Ectodermal cell (in vitro differentiated cells): ENCODE measurements at regions not wholly inside any gene's neighbourhood (a gene's known extent, or its start where the extent isn't known, plus 50 kb on each side); places are given as distances from the start of the nearest gene placed in this dataset.

Source experiments
- H3K27ac ChIP-seq: 2 replicates; pipeline ENCODE4 v1.7.0; 2013; ENCODE audit warnings: mild to moderate bottlenecking, low read depth, low read length; ENCODE audit not compliant: insufficient read depth, poor library complexity, severe bottlenecking
- H3K27me3 ChIP-seq: 2 replicates; pipeline ENCODE4 v1.7.0; 2013; ENCODE audit warnings: mild to moderate bottlenecking, low read length; ENCODE audit not compliant: insufficient read depth, control insufficient read depth, poor library complexity, severe bottlenecking
- H3K36me3 ChIP-seq: one replicate; pipeline ENCODE4 v1.7.0; 2013; ENCODE audit warnings: low read length; ENCODE audit not compliant: control insufficient read depth, insufficient read depth
- H3K4me1 ChIP-seq: one replicate; pipeline ENCODE4 v1.7.0; 2013; ENCODE audit warnings: low read length; ENCODE audit not compliant: control insufficient read depth, insufficient read depth
- H3K4me3 ChIP-seq: 2 replicates; pipeline ENCODE4 v1.7.0; 2013; ENCODE audit warnings: low read depth, low read length, control low read depth; ENCODE audit not compliant: insufficient read depth
- H3K9me3 ChIP-seq: 2 replicates; pipeline ENCODE4 v1.7.0; 2013; ENCODE audit warnings: mild to moderate bottlenecking, low read length, moderate library complexity; ENCODE audit not compliant: control insufficient read depth
- WGBS, 2 experiments: methylation state at CpG; one replicate each; pipeline ENCODE4 v1.1.7; 2013; ENCODE audit warnings: missing lambda C conversion rate in 2 of 2; 5-methylcytosine and 5-hydroxymethylcytosine counted together

GRCh38 chr2:236671896-236672562 is 102.4 kb downstream of the ACKR3 start:
- Histone ChIP-seq H3K36me3 (no peaks in the 10 kb centered on the region), H3K4me1 (peaks cover 5% of the 10 kb centered on the region), H3K27ac (no peak overlapping the region), H3K9me3 (no peaks in the 10 kb centered on the region), H3K27me3 (no peaks in the 10 kb centered on the region), H3K4me3 (no peak overlapping the region)
- 62 to 69% methylated on average over 11 of the region's 11 CpGs for WGBS, 2 experiments

- H3K27me3 ChIP-seq: no peaks in the 10 kb centered on the region
- no peak overlapping the region for H3K27ac ChIP-seq
- H3K4me3 ChIP-seq: no peak overlapping the region
- H3K36me3 ChIP-seq: no peaks in the 10 kb centered on the region
- H3K4me1 ChIP-seq: peaks cover 5% of the 10 kb centered on the region
- WGBS, 2 experiments: 92 to 93% methylated on average over 5 of the region's 5 CpGs
- H3K9me3 ChIP-seq: no peaks in the 10 kb centered on the region
Observed at GRCh38 chr2:236672606-236673005, 103.0 kb downstream of the ACKR3 start.

GRCh38 chr2:236673126-236673822 is 103.6 kb downstream of the ACKR3 start:
- Histone ChIP-seq H3K4me1 (peaks cover 5% of the 10 kb centered on the region), H3K4me3 (no peak overlapping the region), H3K27ac (no peak overlapping the region), H3K36me3 (no peaks in the 10 kb centered on the region), H3K27me3 (no peaks in the 10 kb centered on the region), H3K9me3 (no peaks in the 10 kb centered on the region)
- 95% methylated on average over 14 of the region's 14 CpGs for WGBS, 2 experiments

GRCh38 chr2:236673823-236674185 is 104.2 kb downstream of the ACKR3 start:
- no peaks in the 10 kb centered on the region for H3K27me3 ChIP-seq
- 94 to 97% methylated on average over 4 of the region's 4 CpGs for WGBS, 2 experiments
- no peak overlapping the region for H3K27ac ChIP-seq
- H3K36me3 ChIP-seq: no peaks in the 10 kb centered on the region
- no peaks in the 10 kb centered on the region for H3K9me3 ChIP-seq
- no peak overlapping the region for H3K4me3 ChIP-seq
- peaks cover 5% of the 10 kb centered on the region for H3K4me1 ChIP-seq

GRCh38 chr2:236674238-236674637 is 104.6 kb downstream of the ACKR3 start:
- H3K4me3 ChIP-seq: no peak overlapping the region
- no peaks in the 10 kb centered on the region for H3K36me3 ChIP-seq
- no peaks in the 10 kb centered on the region for H3K9me3 ChIP-seq
- no peak overlapping the region for H3K27ac ChIP-seq
- H3K4me1 ChIP-seq: peaks cover 5% of the 10 kb centered on the region
- 90 to 91% methylated on average over 7 of the region's 7 CpGs for WGBS, 2 experiments
- no peaks in the 10 kb centered on the region for H3K27me3 ChIP-seq

- Histone ChIP-seq H3K36me3 (no peaks in the 10 kb centered on the region), H3K4me1 (peaks cover 5% of the 10 kb centered on the region), H3K9me3 (no peaks in the 10 kb centered on the region), H3K27me3 (no peaks in the 10 kb centered on the region), H3K27ac (no peak overlapping the region), H3K4me3 (no peak overlapping the region)
- 94% methylated on average over 7 of the region's 7 CpGs for WGBS, 2 experiments
Observed at GRCh38 chr2:236674646-236675045, 105.0 kb downstream of the ACKR3 start.

- peaks cover 5% of the 10 kb centered on the region for H3K4me1 ChIP-seq
- no peak overlapping the region for H3K4me3 ChIP-seq
- no peaks in the 10 kb centered on the region for H3K36me3 ChIP-seq
- H3K9me3 ChIP-seq: no peaks in the 10 kb centered on the region
- 94 to 95% methylated on average over 4 of the region's 4 CpGs for WGBS, 2 experiments
- no peak overlapping the region for H3K27ac ChIP-seq
- no peaks in the 10 kb centered on the region for H3K27me3 ChIP-seq
Observed at GRCh38 chr2:236675051-236675450, 105.4 kb downstream of the ACKR3 start.

- Histone ChIP-seq H3K9me3 (no peaks in the 10 kb centered on the region), H3K27me3 (no peaks in the 10 kb centered on the region), H3K36me3 (no peaks in the 10 kb centered on the region), H3K4me3 (no peak overlapping the region), H3K4me1 (peaks cover 5% of the 10 kb centered on the region), H3K27ac (no peak overlapping the region)
Observed at GRCh38 chr2:236675526-236675925, 105.9 kb downstream of the ACKR3 start.

- Histone ChIP-seq H3K4me1 (peaks cover 4% of the 10 kb centered on the region), H3K27ac (no peak overlapping the region), H3K4me3 (no peak overlapping the region), H3K9me3 (no peaks in the 10 kb centered on the region), H3K27me3 (no peaks in the 10 kb centered on the region), H3K36me3 (no peaks in the 10 kb centered on the region)
- 94 to 100% methylated on average over 1 to 2 of the region's 2 CpGs for WGBS, 2 experiments
Observed at GRCh38 chr2:236676136-236676873, 106.7 kb downstream of the ACKR3 start.

GRCh38 chr2:236677368-236677767 is 107.7 kb downstream of the ACKR3 start:
- H3K27me3 ChIP-seq: no peaks in the 10 kb centered on the region
- no peaks in the 10 kb centered on the region for H3K36me3 ChIP-seq
- H3K4me3 ChIP-seq: no peak overlapping the region
- 97 to 98% methylated on average over 7 to 8 of the region's 8 CpGs for WGBS, 2 experiments
- H3K9me3 ChIP-seq: no peaks in the 10 kb centered on the region
- no peak overlapping the region for H3K27ac ChIP-seq
- H3K4me1 ChIP-seq: no peaks in the 10 kb centered on the region
